OCI-LY3 (cell line): ENCODE measurements at regions not wholly inside any gene's neighbourhood (a gene's known extent, or its start where the extent isn't known, plus 50 kb on each side); places are given as distances from the start of the nearest gene placed in this dataset.
"Not testable (repeated sequence)": the region's sequence is repeated elsewhere in the genome, so short reads cannot be mapped to it uniquely, and the experiment has no call there.

Experiments
- H2AFZ ChIP-seq: fragments of 200-600, 300-600 bp; shearing (Covaris generic); 2 replicates; pipeline ENCODE4 v1.6.0; 2014; ENCODE audit warnings: antibody characterized with exemption, low read depth, low read length
- H3K27ac ChIP-seq: fragments of 200-600, 300-600 bp; sonication (generic); 2 replicates; pipeline ENCODE4 v1.5.1; 2014; ENCODE audit warnings: mild to moderate bottlenecking, low read length, moderate library complexity, mixed read lengths
- H3K27me3 ChIP-seq: fragments of 200-600, 300-600 bp; sonication (generic); 2 replicates; pipeline ENCODE4 v1.6.1; 2014; ENCODE audit warnings: low read depth, low read length, mixed read lengths
- H3K36me3 ChIP-seq: fragments of 200-600, 300-600 bp; sonication (generic); replicated peaks from 2 replicates; pipeline ENCODE3; 2014; ENCODE audit warnings: low read depth, low read length, mixed read lengths
- H3K4me1 ChIP-seq: fragments of 300-600, 200-600 bp; sonication (generic); 2 replicates; pipeline ENCODE4 v1.6.1; 2014; ENCODE audit warnings: low read length, mixed read lengths
- H3K4me2 ChIP-seq: fragments of 200-600, 300-600 bp; sonication (generic); 2 replicates; pipeline ENCODE4 v1.6.1; 2014; ENCODE audit warnings: low read length, mixed read lengths
- H3K4me3 ChIP-seq: fragments of 300-600, 200-600 bp; sonication (generic); 2 replicates; pipeline ENCODE4 v1.5.1; 2014; ENCODE audit warnings: antibody characterized with exemption, mild to moderate bottlenecking, low read length, moderate library complexity
- H3K79me2 ChIP-seq: fragments of 300-600, 200-600 bp; shearing (Covaris generic); 2 replicates; pipeline ENCODE4 v1.6.1; 2014; ENCODE audit warnings: mild to moderate bottlenecking, low read length, mixed read lengths
- H3K9ac ChIP-seq: fragments of 300-600, 200-600 bp; shearing (Covaris generic); 2 replicates; pipeline ENCODE4 v1.6.0; 2014; ENCODE audit warnings: mild to moderate bottlenecking, low read length, moderate library complexity
- H3K9me3 ChIP-seq: fragments of 200-600, 300-600 bp; shearing (Covaris generic); 2 replicates; pipeline ENCODE4 v1.6.1; 2014; ENCODE audit warnings: low read length, mixed read lengths; ENCODE audit not compliant: insufficient read depth
- H4K20me1 ChIP-seq: fragments of 200-600, 300-600 bp; sonication (generic); 2 replicates; pipeline ENCODE4 v1.6.1; 2016; ENCODE audit warnings: low read length, mixed read lengths; ENCODE audit not compliant: insufficient read depth
- CTCF ChIP-seq: fragments of 200-600, 300-600 bp; sonication (generic); IDR thresholded peaks from 2 replicates; pipeline ENCODE4 v1.5.1; 2014; ENCODE audit warnings: antibody characterized with exemption, low read length, low read depth
- EZH2phosphoT487 ChIP-seq: fragments of 200-600 bp; shearing (Covaris generic); IDR thresholded peaks from 2 replicates; pipeline ENCODE4 v1.6.1; 2018; ENCODE audit warnings: antibody characterized with exemption, mixed run types, low read depth

- Histone ChIP-seq H3K27ac (no peak overlapping the region), H3K9me3 (no peaks in the 10 kb centered on the region), H3K4me3 (no peak overlapping the region), H4K20me1 (no peaks in the 10 kb centered on the region), H3K27me3 (peaks cover 50% of the 10 kb centered on the region), H3K9ac (no peak overlapping the region), H3K79me2 (no peaks in the 10 kb centered on the region), H2AFZ (no peak overlapping the region), H3K36me3 (no peaks in the 10 kb centered on the region), H3K4me1 (peaks cover 18% of the 10 kb centered on the region), H3K4me2 (no peak overlapping the region)
- TF ChIP-seq CTCF, result no peak
- no peak for TF ChIP-seq EZH2phosphoT487
Observed at GRCh38 chr11:110856340-110856739, 144.1 kb upstream of the ARHGAP20 start.

GRCh38 chr11:110855191-110855590 lies 143.0 kb upstream of the ARHGAP20 start:
- Histone ChIP-seq H3K4me1 (peaks cover 18% of the 10 kb centered on the region), H3K27ac (no peak overlapping the region), H3K9me3 (no peaks in the 10 kb centered on the region), H4K20me1 (no peaks in the 10 kb centered on the region), H2AFZ (no peak overlapping the region), H3K27me3 (peaks cover 50% of the 10 kb centered on the region), H3K79me2 (no peaks in the 10 kb centered on the region), H3K4me3 (no peak overlapping the region), H3K36me3 (no peaks in the 10 kb centered on the region), H3K4me2 (no peak overlapping the region), H3K9ac (no peak overlapping the region)
- TF ChIP-seq EZH2phosphoT487 (no peak), CTCF (no peak)

GRCh38 chr11:110852921-110853490 lies 140.8 kb upstream of the ARHGAP20 start:
- Histone ChIP-seq H3K9me3 (no peaks in the 10 kb centered on the region), H3K4me3 (no peak overlapping the region), H3K27me3 (peaks cover 46% of the 10 kb centered on the region), H3K36me3 (no peaks in the 10 kb centered on the region), H2AFZ (no peak overlapping the region), H3K27ac (no peak overlapping the region), H3K4me1 (peaks cover 12% of the 10 kb centered on the region), H3K79me2 (no peaks in the 10 kb centered on the region), H4K20me1 (no peaks in the 10 kb centered on the region), H3K4me2 (no peak overlapping the region), H3K9ac (no peak overlapping the region)
- no peak for TF ChIP-seq EZH2phosphoT487
- TF ChIP-seq CTCF, result no peak

GRCh38 chr11:110850846-110851245 lies 138.6 kb upstream of the ARHGAP20 start:
- H3K9me3 ChIP-seq, result no peaks in the 10 kb centered on the region
- peaks cover 36% of the 10 kb centered on the region for H3K27me3 ChIP-seq
- no peak overlapping the region for H3K4me2 ChIP-seq

GRCh38 chr11:110843053-110843452 lies 130.8 kb upstream of the ARHGAP20 start:
- not testable (repeated sequence) for H3K9ac ChIP-seq, H3K9me3 ChIP-seq, H3K27ac ChIP-seq, H4K20me1 ChIP-seq, H3K27me3 ChIP-seq, H2AFZ ChIP-seq, H3K36me3 ChIP-seq, H3K4me1 ChIP-seq, H3K79me2 ChIP-seq, H3K4me2 ChIP-seq, H3K4me3 ChIP-seq

More at GRCh38 chr11:110850846-110851245, 138.6 kb upstream of the ARHGAP20 start:
- H3K4me1 ChIP-seq, result no peaks in the 10 kb centered on the region
- TF ChIP-seq CTCF (no peak), EZH2phosphoT487 (no peak)
- H2AFZ ChIP-seq, result no peak overlapping the region
- no peak overlapping the region for H3K4me3 ChIP-seq
- H3K79me2 ChIP-seq, result no peaks in the 10 kb centered on the region
- H3K27ac ChIP-seq, result no peak overlapping the region
- H3K9ac ChIP-seq, result no peak overlapping the region
- H4K20me1 ChIP-seq, result no peaks in the 10 kb centered on the region
- no peaks in the 10 kb centered on the region for H3K36me3 ChIP-seq
